Panc1 (cell line): ENCODE measurements at regions not wholly inside any gene's neighbourhood (a gene's known extent, or its start where the extent isn't known, plus 50 kb on each side); places are given as distances from the start of the nearest gene placed in this dataset.

Source experiments
- ATAC-seq: fragments of 200-7000 bp; cut with Tn5 transposase; 2 replicates; pipeline ENCODE4 v1.9.1; 2020; ENCODE audit warnings: mild to moderate bottlenecking, moderate library complexity
- BruUV-seq: library from RNA; stranded (reverse); fragments of 400-500 nt; replicated peaks from 2 replicates; lab custom pipeline; 2021; lab: Mats Ljungman, UMichigan
- CTCF ChIA-PET: fragments of 300-600 bp; sonication (Branson Sonifier 250); formaldehyde crosslinking; loops from one replicate; lab custom pipeline; 2022; ENCODE audit warnings: antibody characterized with exemption; lab: Charles Lee
- POLR2A ChIA-PET: fragments of 300-600 bp; sonication (Branson Sonifier 250); formaldehyde crosslinking; loops from one replicate; lab custom pipeline; 2022; ENCODE audit warnings: antibody characterized with exemption; lab: Charles Lee
- DNase-seq: peaks from one replicate; pipeline ENCODE4 v3.0.0-alpha.2; 2010; ENCODE audit warnings: low read depth, low spot score
- H3K27ac ChIP-seq: 2 replicates; pipeline ENCODE4 v1.5.1; 2011; ENCODE audit warnings: mild to moderate bottlenecking, low read length, inconsistent platforms
- H3K27me3 ChIP-seq: fragments of 200-500 bp; sonication (Bioruptor generic); 2 replicates; pipeline ENCODE4 v1.6.0; 2014; ENCODE audit warnings: low read length, inconsistent platforms; ENCODE audit not compliant: control insufficient read depth, insufficient read depth
- H3K36me3 ChIP-seq: fragments of 200-500 bp; sonication (Bioruptor generic); 2 replicates; pipeline ENCODE4 v1.5.1; 2014; ENCODE audit warnings: inconsistent platforms, mild to moderate bottlenecking, low read length, moderate library complexity; ENCODE audit not compliant: control insufficient read depth, insufficient read depth
- H3K4me1 ChIP-seq: 2 replicates; pipeline ENCODE4 v1.5.1; 2011; ENCODE audit warnings: inconsistent platforms, mild to moderate bottlenecking, low read length, moderate library complexity; ENCODE audit not compliant: control insufficient read depth, insufficient read depth
- H3K4me3 ChIP-seq, 2 experiments: 2 replicates each; pipeline ENCODE4 v1.5.1; 2011 to 2012; ENCODE audit warnings: low read depth in 2 of 2, low read length in 2 of 2, mild to moderate bottlenecking in 2 of 2, inconsistent platforms in 1 of 2, moderate library complexity in 1 of 2
- H3K9me3 ChIP-seq: fragments of 200-500 bp; sonication (Bioruptor generic); 2 replicates; pipeline ENCODE4 v1.5.1; 2014; ENCODE audit warnings: low read depth, mild to moderate bottlenecking, inconsistent platforms, low read length, moderate library complexity; ENCODE audit not compliant: control insufficient read depth, insufficient read depth
- CTCF ChIP-seq: fragments of 450-650 bp; IDR thresholded peaks from 2 replicates; pipeline ENCODE4 v1.5.1; 2017; ENCODE audit warnings: mild to moderate bottlenecking
- POLR2AphosphoS5 ChIP-seq: IDR thresholded peaks from 2 replicates; pipeline ENCODE4 v1.6.1; 2012; ENCODE audit warnings: mild to moderate bottlenecking, low read depth, low read length, moderate library complexity
- REST ChIP-seq, 2 experiments: IDR thresholded peaks; 2 replicates each; pipeline ENCODE4 v1.6.1; 2011 to 2012; ENCODE audit warnings: low read depth in 2 of 2, control low read depth in 1 of 2, low read length in 1 of 2, mild to moderate bottlenecking in 1 of 2, moderate library complexity in 1 of 2; ENCODE audit not compliant: insufficient read depth in 1 of 2
- SIN3A ChIP-seq: IDR thresholded peaks from 2 replicates; pipeline ENCODE4 v1.6.1; 2012; ENCODE audit warnings: low read depth, mild to moderate bottlenecking, low read length, moderate library complexity, borderline replicate concordance; ENCODE audit not compliant: insufficient read depth
- TCF7L2 ChIP-seq: IDR thresholded peaks from 2 replicates; pipeline ENCODE4 v1.6.1; 2011; ENCODE audit warnings: mild to moderate bottlenecking, low read depth, low read length, inconsistent platforms
- in situ Hi-C: cut with HindIII; loops from 2 replicates; pipeline ENCODE4 v1.10.0; 2016; ENCODE audit warnings: low sequenced_read_pairs, low pct_unique_long_range_greater_than_20kb
- intact Hi-C: fragments of 100-400 bp; cut with micrococcal nuclease; formaldehyde crosslinking; loops from one replicate; pipeline ENCODE4 v1.10.0; 2022; ENCODE audit not compliant: unreplicated experiment

GRCh38 chr10:32151871-32152270 is 95.6 kb upstream of the KIF5B start:
- POLR2A ChIA-PET: no interaction called here
- Histone ChIP-seq H3K4me3 (no peak overlapping the region), H3K4me1 (no peaks in the 10 kb centered on the region), H3K9me3 (no peaks in the 10 kb centered on the region), H3K27me3 (no peaks in the 10 kb centered on the region; the same call in 1 of the 2 replicates), H3K36me3 (no peaks in the 10 kb centered on the region; the same call in 1 of the 2 replicates), H3K27ac (no peak overlapping the region)
- CTCF ChIA-PET: no interaction called here
- DNase-seq (no peak), ATAC-seq (no peak)
- TF ChIP-seq TCF7L2 (no peak), CTCF (no peak), SIN3A (no peak), POLR2AphosphoS5 (no peak), REST (IDR thresholded peaks at IDR 0.05; ENCODE audit: insufficient read depth in 1 of 2, low read depth in 2 of 2, low read length in 1 of 2) (no peak)
- no TSS peak for BruUV-seq
- intact Hi-C loops (no loop called here), in situ Hi-C loops (no loop called here)

DNA sequence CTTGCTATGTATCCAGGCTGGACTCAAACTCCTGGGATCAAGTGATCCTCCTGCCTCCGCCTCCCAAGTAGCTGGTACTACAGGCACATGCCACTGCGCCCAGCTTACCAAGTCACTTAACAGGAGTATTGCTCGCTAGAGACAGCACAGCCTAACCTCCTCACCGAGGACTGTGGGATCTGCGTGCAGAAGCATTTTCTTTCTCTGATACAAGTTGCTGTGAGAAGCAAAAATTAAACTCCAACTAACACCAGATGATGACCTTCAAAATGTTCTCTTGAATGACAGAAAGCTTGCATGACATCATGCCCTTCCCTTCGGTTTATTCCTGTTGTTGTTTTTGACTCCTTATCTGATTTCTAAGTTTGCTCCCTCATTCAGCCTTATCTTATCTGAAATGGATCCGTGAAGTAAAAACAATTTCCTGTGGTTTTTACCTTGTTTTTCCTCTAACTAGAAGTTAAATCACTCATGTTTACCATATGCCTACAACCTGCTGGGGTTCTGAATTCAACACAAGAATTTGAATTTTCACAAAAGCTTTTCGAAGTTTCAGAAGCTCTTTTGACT is 94.4 kb upstream of the KIF5B start:
- POLR2A ChIA-PET: no interaction called here
- H3K4me3 ChIP-seq: no peak overlapping the region

More for the DNA sequence above, 94.4 kb upstream of the KIF5B start:
- no peaks in the 10 kb centered on the region; the same call in 1 of the 2 replicates for H3K36me3 ChIP-seq
- DNase-seq (no peak), ATAC-seq (no peak)
- no peak overlapping the region for H3K27ac ChIP-seq
- no peak for TF ChIP-seq TCF7L2
- no peak for TF ChIP-seq CTCF
- no peak for TF ChIP-seq SIN3A
- TF ChIP-seq REST (IDR thresholded peaks at IDR 0.05; ENCODE audit: insufficient read depth in 1 of 2, low read depth in 2 of 2, low read length in 1 of 2): no peak
- TF ChIP-seq POLR2AphosphoS5: no peak
- CTCF ChIA-PET: no interaction called here
- H3K4me1 ChIP-seq: no peaks in the 10 kb centered on the region
- no TSS peak for BruUV-seq
- H3K27me3 ChIP-seq: no peaks in the 10 kb centered on the region
- no peaks in the 10 kb centered on the region for H3K9me3 ChIP-seq
- intact Hi-C loops (no loop called here), in situ Hi-C loops (no loop called here)
